CD4-positive, alpha-beta T cell treated with Interleukin-1 beta for 1 hour (primary cell): ENCODE measurements at regions not wholly inside any gene's neighbourhood (a gene's known extent, or its start where the extent isn't known, plus 50 kb on each side); places are given as distances from the start of the nearest gene placed in this dataset.
"Not testable (repeated sequence)": the region's sequence is repeated elsewhere in the genome, so short reads cannot be mapped to it uniquely, and the experiment has no call there.

ENCODE experiments used
- DNase-seq, 2 donors: peaks; one replicate each; pipeline ENCODE4 v3.0.0-alpha.2; 2020 to 2022

DNA sequence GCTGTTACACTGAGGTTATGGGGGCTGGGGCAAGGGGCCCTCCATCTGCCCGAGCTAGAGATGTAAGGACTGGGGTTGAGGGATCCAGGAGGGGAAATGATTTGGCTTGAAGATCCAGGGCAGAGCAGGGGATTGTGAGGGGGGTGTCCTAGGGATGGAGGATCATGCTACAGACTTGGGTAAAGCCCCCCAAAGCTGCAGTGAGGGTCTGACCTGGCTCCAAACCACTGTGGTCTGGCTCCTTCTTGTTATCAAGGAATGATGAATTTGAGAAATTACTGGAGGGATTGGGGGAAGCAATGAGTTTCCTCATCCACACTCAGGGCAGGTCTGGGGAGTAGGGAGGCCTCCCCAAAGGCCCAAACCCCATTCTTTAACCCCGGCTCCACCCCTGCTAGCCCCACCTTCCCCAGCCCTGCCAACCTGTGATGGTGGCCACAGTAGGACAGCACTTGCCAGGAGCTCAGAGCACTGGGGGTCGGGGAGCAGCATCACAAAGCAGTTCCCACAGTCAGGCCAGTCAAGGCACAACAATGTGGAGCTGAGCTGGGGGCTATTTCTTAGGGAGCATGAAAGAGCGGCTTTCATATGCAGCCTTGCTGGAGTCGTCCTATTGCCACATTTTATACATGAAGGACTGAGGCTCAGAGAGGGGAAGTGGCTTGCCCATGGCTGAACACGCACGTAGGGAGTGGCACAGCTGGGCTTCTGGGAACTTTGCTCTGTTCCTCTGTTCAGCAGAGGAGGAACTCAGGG lies 165.5 kb downstream of the EFNB1 start:
- peak in 1 of 2 donors; percentile 36 for DNase-seq

DNA sequence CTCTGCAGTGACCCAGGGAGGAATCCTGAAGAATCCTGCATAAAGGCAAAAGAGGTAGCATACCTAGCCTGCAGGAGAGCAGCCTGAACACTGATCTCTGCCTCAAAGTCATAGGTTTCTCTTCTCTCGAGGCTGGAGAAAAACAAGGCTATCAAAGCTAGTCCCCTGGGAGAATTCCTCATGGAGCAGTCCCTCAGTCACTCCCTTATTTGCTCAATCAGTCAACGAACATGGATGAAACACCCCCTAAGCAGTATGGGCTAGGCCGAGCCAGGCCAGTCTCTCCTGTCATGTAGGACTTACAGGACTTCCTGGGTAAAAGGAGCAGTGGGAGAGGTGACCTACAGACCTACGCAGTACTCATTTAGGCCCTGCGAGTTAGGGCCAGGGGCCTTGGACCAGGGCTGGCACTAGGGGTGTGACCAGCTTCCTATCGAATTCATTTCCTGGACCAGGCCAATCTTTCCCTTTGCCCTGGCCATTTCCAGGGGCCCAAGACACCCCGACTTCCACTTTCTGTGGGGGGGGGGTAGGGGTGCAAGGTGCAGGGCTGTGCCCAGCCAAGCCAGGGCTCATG lies 164.1 kb downstream of the EFNB1 start:
- no peak for DNase-seq

- DNase-seq = no peak
Observed at GRCh38 chrX:68991691-68992345, 163.0 kb downstream of the EFNB1 start.

DNA sequence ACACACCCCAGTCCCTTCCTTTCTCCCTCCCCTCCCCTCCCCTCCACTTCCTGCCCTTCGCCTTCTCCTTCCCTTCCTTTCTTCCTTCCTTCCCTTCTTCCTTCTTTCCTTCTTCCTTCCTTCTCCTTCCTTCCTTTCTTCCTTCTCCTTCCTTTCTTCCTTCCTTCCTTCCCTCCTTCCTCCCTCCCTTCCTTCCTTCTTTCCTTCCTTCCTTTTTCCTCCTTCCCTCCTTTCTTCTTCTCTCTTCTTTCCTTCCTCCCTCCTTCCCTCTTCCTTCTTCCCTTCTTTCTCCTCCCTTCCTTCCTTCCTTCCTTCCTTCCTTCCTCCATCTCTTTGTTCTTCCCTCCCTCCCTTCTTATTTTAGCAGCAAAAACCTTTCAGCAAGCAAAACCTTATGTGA lies 162.1 kb downstream of the EFNB1 start:
- DNase-seq = no peak

DNA sequence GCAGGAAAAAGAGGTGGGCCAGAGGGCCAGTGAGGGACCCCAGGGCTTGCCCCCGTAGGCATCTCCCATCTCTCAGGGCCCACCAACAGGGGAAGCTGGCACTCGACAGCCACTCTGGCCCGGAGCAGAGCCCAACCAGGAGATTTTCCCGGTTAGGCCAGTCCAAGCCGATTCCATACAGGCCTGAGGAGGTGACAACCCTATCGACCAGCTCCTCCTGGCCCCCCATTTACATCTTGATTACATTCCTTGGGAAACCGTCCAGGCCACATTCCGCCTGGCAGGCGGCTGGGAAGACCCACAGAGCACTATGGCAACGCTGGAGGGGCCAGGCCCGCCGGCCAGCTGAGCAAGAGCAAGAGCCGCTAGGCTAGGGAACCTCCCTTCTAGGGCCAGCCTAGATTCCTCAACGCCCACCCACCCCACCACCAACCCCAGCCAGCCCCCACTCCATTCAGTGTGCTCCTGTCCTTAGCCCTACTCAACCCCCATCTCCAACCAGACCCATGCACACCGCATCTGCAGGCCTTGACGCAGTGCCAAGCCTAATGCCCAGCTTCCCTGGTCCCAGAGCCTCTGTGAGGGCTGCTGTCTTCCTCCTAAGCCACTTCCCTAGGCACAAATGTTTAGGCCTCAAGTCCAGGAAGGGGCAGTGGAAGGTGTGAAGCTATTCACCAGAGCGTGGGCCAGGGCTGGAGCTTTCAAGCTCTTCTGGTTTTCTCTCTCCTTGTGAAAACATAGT lies 161.2 kb downstream of the EFNB1 start:
- DNase-seq = no peak

DNA sequence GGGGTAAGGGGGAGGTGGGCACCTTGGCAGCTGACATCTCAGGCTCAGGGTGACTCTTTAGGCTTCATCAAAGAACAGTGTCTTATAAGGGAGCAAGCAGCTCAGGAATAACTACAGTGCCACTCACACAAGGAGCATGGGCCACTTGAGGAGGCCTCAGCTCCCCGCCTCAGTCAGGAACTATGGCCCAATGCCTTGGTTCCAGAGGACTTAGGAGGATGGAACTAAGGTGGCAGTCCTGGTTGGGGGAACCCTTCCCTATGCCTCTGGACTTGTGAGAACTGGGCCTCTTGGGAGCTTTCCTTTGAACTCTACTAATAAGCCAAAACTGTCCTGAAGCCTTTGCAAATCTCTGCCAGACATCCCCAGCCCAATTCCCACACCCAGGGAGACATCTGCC lies 160.6 kb downstream of the EFNB1 start:
- DNase-seq = no peak

DNA sequence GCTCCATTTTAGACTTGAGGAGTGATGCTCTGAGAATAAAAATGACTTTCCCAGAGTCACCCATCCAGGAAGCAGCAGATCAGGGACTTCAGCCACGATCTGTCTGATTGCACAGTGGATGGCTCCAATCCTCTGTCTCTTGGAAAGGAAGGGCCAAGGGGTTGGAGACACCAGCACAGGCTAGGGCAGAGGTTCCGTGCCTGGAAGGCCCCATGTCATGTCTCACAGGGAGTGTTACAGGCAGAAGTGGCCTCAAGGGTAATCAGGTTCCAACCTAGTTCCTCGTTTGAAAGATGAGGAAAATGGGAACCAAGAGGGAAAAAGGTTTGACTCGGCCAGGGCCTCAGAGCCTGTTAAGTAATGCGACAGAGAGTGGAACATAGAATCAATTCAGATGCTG lies 160.0 kb downstream of the EFNB1 start:
- DNase-seq = no peak

- DNase-seq = no peak
Observed at GRCh38 chrX:68985135-68985755, 156.4 kb downstream of the EFNB1 start.

- DNase-seq = no peak
Observed at GRCh38 chrX:68983004-68983857, 154.4 kb downstream of the EFNB1 start.

DNA sequence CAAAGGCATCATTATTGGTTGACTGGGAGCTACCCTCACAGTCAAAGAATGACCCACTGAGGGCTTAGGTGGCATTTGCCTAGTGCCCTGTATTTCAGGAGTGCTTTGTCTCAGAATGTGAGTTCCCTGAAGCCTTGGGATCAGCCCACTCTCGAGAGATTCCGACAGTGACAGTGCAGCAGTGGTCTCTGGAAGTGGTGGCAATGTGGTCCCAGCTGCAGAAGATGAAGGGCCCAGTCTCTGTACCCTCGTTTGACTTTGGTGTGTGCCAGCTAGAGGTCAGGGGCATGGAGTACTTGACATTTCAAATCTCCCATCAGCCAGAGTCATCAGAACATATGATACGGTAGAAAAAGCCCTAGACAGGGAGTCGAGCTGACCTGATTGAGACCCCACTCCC lies 153.7 kb downstream of the EFNB1 start:
- no peak for DNase-seq

DNA sequence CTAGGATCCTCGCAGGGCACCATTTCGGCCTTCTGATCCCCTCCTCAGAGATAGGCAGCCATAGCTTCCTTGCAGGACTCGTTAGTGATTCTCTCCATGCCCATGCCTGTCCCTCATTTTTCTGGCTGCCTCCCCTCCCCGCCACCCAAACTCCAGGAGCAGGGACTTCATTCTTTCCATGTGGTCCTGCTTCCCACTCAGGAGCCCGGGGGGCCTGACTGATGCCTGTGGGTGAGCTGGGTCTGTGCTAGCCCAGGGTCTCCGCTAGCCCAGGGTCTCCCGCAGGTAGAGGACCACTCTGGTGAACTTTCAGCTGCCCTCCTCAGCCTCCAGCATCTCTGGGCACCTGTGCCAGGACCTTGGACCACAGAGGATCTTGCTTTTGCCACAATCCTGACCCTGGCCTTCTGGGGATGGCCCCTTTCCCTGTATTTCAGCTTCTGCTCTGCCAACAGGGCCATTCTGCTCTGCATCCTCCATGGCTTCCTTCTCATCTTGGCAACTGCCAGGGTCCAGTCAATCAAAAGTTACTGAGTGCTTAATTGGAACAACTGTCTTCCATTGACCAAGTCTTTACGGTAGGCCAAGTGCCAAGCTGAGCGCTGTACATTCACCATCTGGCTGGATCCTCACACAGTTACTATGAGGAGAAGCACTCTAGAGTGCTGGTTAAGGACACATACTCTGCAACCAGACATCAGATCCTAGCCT lies 152.2 kb downstream of the EFNB1 start:
- DNase-seq = no peak

DNA sequence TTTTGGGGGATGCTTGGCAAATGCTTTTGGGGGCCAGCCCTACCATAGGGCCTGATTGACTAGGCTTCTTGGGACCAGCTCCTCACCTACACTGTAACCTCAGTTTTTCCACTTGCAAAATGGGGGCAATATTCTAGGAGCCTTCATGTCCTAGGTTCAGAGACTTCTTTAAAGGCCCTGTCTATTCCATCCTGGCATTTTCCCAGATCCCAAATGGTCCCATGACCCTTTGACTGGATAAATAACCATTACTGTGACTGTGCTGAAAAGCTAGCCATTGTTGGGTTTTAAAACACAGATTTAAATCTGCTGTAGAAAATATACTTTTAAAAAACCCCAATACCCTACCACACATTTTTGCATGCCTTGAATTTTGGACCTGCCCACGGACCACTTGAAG lies 149.8 kb downstream of the EFNB1 start:
- DNase-seq = no peak

GRCh38 chrX:68978255-68978654 lies 149.4 kb downstream of the EFNB1 start:
- no peak for DNase-seq

DNA sequence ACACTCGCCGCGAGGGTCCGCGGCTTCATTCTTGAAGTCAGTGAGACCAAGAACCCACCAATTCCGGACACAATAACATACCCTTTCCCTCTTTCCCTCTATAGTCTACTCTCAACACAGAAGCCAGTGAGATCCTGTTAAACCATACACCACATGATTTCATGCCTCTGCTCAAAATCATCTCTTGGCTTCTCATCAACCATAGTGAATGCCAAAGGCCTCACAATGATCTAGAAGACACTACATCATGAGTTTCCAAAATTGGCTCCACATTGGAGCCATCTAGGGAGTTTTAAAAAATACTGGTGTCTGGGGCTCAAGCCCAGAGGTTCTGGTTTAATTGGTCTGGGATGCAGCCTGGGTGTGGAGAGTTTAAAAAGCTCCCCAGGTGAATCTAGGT lies 124.5 kb downstream of the EFNB1 start:
- no peak for DNase-seq

GRCh38 chrX:68951942-68952619 lies 123.3 kb downstream of the EFNB1 start:
- DNase-seq = not testable (repeated sequence)

DNA sequence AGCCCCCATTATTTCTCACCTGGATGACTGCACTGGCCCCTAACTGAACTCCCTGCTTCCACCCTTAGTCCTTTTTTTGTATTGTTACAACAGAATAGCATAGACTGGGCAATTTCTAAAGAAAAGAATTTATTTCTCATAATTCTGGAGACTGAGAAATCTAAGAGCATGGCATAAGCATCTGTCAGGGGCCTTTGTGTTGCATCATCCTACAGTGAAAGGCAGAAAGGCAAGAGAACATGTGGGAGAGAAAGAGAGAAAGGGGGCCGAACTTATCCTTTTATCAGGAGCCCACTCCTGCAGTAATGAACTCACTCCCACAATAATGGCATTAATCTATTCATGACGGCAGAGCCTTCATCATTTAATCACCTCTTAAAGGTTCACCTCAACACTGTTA lies 122.1 kb downstream of the EFNB1 start:
- no peak for DNase-seq

- no peak for DNase-seq
Observed at GRCh38 chrX:68947882-68948605, 119.2 kb downstream of the EFNB1 start.

DNA sequence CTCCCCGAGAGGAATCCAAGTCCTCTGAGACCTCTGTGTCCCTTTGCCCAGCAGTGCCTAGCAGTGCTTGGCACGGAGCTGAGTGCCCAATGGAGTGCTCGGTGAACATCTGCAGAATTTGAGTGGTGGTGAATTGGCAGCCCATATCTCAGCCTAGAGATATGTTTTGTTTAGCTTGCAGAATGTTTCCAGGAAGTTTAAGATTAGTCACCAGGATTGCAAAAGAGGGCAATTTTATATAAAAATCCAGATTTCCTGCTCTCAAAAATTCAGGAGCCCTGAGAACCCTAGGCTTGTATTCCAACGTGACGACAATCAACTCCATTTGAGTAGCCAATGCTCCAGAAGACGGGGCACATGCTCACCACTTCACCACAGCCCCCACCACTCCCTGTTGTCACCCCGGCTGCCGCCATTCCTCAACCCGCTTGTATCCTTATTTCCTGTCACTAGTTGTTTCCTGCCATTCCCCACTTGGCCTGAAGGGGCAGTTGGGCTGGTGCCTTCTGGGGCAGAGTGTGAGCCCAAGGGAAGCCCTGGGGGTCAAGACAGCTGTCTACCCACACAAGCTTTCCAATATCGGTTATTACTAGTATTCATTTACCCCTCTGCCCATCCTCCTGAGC lies 116.9 kb downstream of the EFNB1 start:
- no peak for DNase-seq

DNA sequence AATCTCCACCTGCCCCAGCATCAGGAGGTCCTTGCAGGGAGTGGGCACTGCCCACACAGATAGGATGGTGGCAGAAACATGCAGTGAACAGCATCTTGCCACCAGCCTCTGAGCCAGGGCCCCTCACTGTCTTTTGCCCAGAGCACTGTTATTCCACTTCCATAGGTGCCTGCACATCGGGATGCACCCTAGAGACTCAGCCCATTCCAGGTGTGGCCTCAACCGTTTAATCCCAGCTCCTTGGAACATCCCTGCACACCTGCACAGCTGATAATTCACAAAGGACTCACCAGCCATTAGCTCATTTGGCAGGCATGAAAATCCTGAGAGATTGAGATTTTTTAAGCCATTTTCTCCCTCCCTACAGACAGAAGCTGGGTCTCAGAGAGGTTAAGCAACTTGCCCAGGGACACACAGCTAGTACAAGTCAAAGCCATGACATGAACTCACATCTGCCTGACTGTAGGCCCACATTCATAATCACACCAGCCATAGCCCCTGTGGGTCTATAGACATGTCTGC lies 116.3 kb downstream of the EFNB1 start:
- DNase-seq = no peak
